Mammary epithelial cell (primary cell): ENCODE measurements at regions not wholly inside any gene's neighbourhood (a gene's known extent, or its start where the extent isn't known, plus 50 kb on each side); places are given as distances from the start of the nearest gene placed in this dataset.

Source experiments
- EZH2 ChIP-seq: IDR thresholded peaks from 2 replicates; pipeline ENCODE4 v1.6.1; 2012; ENCODE audit warnings: low read length, inconsistent platforms, borderline replicate concordance
- TF ChIP-seq, protein P1 (sequence below), 2 donors: IDR thresholded peaks in 1 of 2; conservative IDR thresholded peaks in 1 of 2; 2 replicates each; pipeline ENCODE4 v1.5.1; 2011 to 2012; ENCODE audit warnings: inconsistent platforms in 2 of 2, low read length in 2 of 2, mild to moderate bottlenecking in 2 of 2, control low read depth in 1 of 2, low read depth in 1 of 2; ENCODE audit not compliant: insufficient read depth in 1 of 2; ENCODE audit errors: extremely low read depth in 1 of 2

DNA sequence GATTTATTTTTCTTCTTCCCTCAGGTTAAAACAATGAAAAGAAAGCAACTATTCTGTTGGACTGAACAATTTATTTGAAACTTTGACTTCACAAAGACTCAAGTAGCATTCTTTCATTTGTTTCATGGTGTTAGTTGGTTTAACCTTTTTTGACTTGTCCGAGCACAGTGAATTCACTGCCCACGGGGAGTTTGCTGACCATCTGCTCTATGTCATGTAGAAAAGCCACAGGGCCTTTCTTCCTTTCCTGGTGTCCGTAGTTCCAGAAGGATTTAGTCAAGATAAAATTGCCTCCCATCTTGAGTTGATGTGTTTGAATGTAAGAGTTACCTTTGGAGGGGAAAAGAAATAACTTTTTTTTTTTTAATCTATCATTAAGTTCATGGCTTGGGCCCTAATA, 55.1 kb upstream of the ZNF608 start:
- TF ChIP-seq, protein P1, sequence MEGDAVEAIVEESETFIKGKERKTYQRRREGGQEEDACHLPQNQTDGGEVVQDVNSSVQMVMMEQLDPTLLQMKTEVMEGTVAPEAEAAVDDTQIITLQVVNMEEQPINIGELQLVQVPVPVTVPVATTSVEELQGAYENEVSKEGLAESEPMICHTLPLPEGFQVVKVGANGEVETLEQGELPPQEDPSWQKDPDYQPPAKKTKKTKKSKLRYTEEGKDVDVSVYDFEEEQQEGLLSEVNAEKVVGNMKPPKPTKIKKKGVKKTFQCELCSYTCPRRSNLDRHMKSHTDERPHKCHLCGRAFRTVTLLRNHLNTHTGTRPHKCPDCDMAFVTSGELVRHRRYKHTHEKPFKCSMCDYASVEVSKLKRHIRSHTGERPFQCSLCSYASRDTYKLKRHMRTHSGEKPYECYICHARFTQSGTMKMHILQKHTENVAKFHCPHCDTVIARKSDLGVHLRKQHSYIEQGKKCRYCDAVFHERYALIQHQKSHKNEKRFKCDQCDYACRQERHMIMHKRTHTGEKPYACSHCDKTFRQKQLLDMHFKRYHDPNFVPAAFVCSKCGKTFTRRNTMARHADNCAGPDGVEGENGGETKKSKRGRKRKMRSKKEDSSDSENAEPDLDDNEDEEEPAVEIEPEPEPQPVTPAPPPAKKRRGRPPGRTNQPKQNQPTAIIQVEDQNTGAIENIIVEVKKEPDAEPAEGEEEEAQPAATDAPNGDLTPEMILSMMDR (conservative IDR thresholded peaks at IDR 0.05 in 1 of 2, IDR thresholded peaks at IDR 0.05 in 1 of 2; ENCODE audit: extremely low read depth in 1 of 2, insufficient read depth in 1 of 2, low read depth in 1 of 2, low read length in 2 of 2) = no peak
- TF ChIP-seq EZH2 = no peak
